IgD-negative memory B cell (primary cell): ENCODE measurements at regions not wholly inside any gene's neighbourhood (a gene's known extent, or its start where the extent isn't known, plus 50 kb on each side); places are given as distances from the start of the nearest gene placed in this dataset.

Experiments
- H3K27ac Mint-ChIP-seq, 3 donors: one replicate each; pipeline ENCODE4 v1.8.0; 2020 to 2022; ENCODE audit warnings: mild to moderate bottlenecking in 3 of 3, mixed read lengths in 3 of 3, moderate library complexity in 1 of 3
- H3K27me3 Mint-ChIP-seq: one replicate; pipeline ENCODE4 v1.8.0; 2021; ENCODE audit warnings: mixed read lengths
- H3K36me3 Mint-ChIP-seq: one replicate; pipeline ENCODE4 v1.8.0; 2020; ENCODE audit warnings: mild to moderate bottlenecking, mixed read lengths
- H3K4me1 Mint-ChIP-seq, 3 donors: one replicate each; pipeline ENCODE4 v1.8.0; 2020 to 2022; ENCODE audit warnings: mixed read lengths in 3 of 3, mild to moderate bottlenecking in 1 of 3
- H3K4me3 Mint-ChIP-seq, 4 donors: one replicate each; pipeline ENCODE4 v1.8.0; 2020 to 2022; ENCODE audit warnings: mild to moderate bottlenecking in 4 of 4, mixed read lengths in 4 of 4, moderate library complexity in 3 of 4
- H3K9me3 Mint-ChIP-seq, 3 donors: one replicate each; pipeline ENCODE4 v1.8.0; 2020 to 2021; ENCODE audit warnings: mixed read lengths in 3 of 3, mild to moderate bottlenecking in 1 of 3

DNA sequence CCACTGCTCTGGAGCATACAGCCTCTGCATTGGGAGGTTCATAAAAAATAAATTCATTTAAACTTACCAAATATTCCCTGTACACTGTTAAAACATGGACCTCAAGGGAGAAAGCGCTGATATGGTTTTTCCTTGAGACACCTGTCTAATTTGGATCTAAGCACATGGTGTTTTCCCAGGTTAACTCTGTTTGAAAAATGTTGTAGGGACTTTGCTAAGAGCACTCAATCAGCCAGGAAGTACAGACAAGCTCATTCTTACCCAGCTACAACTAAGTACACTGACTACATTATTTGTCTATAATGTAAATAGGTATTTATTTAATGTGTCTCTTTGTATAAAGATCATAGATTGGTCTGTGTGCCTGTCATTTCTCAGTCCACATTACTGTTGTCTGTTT lies 61.8 kb upstream of the BCAR3 start:
- H3K9me3 Mint-ChIP-seq, result peaks cover 0 to 9% (median 2%) of the 10 kb centered on the region in 3 donors
- peaks cover 2% of the 10 kb centered on the region for H3K36me3 Mint-ChIP-seq
- H3K4me1 Mint-ChIP-seq, result peaks cover 10 to 14% (median 14%) of the 10 kb centered on the region in 3 donors
- no peaks in the 10 kb centered on the region for H3K27me3 Mint-ChIP-seq
- H3K27ac Mint-ChIP-seq, result no peak overlapping the region
- H3K4me3 Mint-ChIP-seq, result no peak overlapping the region

- peaks cover 8 to 12% (median 9%) of the 10 kb centered on the region in 3 donors for H3K4me1 Mint-ChIP-seq
- no peaks in the 10 kb centered on the region for H3K9me3 Mint-ChIP-seq
- H3K27ac Mint-ChIP-seq, result no peak overlapping the region
- no peak overlapping the region for H3K4me3 Mint-ChIP-seq
- no peaks in the 10 kb centered on the region for H3K27me3 Mint-ChIP-seq
- no peaks in the 10 kb centered on the region for H3K36me3 Mint-ChIP-seq
These were observed 59.0 kb upstream of the BCAR3 start for GRCh38 chr1:93740601-93741031.

DNA sequence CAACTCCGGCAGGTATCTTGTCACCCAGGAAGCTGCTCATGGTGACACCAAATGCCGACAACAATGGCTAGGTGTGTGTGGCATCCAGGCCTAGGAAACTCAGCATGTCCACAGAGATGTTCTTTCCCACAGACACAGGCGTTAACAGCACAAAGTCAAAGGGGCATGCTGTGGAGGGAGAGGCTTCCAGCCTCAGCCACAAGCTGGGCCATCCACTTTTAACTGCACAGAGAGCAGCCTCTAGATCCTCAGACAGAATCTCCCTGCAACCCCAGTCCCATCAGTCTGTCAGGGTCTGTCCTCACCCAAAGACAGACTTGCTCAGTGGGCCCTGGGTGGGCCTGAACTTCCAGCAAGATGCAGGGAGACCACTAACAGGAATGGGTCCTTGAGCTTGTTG lies 58.5 kb upstream of the BCAR3 start:
- no peak overlapping the region for H3K4me3 Mint-ChIP-seq
- peaks cover 5 to 8% (median 8%) of the 10 kb centered on the region in 3 donors for H3K4me1 Mint-ChIP-seq
- no peaks in the 10 kb centered on the region for H3K9me3 Mint-ChIP-seq
- no peak overlapping the region for H3K27ac Mint-ChIP-seq
- no peaks in the 10 kb centered on the region for H3K36me3 Mint-ChIP-seq
- H3K27me3 Mint-ChIP-seq, result no peaks in the 10 kb centered on the region

- H3K4me1 Mint-ChIP-seq, result peaks cover 1 to 2% (median 1%) of the 10 kb centered on the region in 3 donors
- no peaks in the 10 kb centered on the region for H3K36me3 Mint-ChIP-seq
- no peak overlapping the region for H3K4me3 Mint-ChIP-seq
- H3K27me3 Mint-ChIP-seq, result no peaks in the 10 kb centered on the region
- H3K27ac Mint-ChIP-seq, result no peak overlapping the region
- H3K9me3 Mint-ChIP-seq, result no peaks in the 10 kb centered on the region
These were observed 57.8 kb upstream of the BCAR3 start for GRCh38 chr1:93739472-93739871.

- no peak overlapping the region for H3K4me3 Mint-ChIP-seq
- H3K27me3 Mint-ChIP-seq, result no peaks in the 10 kb centered on the region
- H3K27ac Mint-ChIP-seq, result no peak overlapping the region
- no peaks in the 10 kb centered on the region for H3K4me1 Mint-ChIP-seq
- H3K36me3 Mint-ChIP-seq, result no peaks in the 10 kb centered on the region
- H3K9me3 Mint-ChIP-seq, result no peaks in the 10 kb centered on the region
These were observed 57.3 kb upstream of the BCAR3 start for GRCh38 chr1:93738926-93739325.

DNA sequence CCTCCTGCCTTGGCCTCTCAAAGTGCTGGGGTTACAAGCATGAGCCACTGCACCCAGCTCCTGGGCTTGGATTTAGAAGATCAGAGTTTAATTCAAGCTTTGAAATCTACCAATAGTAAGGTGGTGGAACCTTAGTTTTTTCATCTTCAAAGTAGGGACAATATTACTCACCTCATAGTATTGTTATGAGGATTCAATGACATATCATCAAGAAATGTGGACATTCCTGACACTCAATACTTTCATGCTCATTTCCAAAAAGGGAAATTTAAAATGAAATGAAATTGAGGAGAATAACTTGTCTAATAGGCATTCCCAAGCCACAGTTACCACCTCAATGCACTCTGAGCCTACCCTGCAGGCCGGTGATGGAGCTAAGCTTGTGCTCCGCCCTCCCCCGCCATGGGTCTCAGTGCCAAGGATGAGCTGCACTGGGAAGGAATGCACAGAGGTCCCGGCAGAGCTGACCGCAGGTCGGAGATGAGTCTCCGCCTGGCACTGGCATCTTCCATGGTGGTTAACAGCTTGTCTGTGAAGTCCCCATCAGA lies 56.5 kb upstream of the BCAR3 start:
- Mint-ChIP-seq H3K36me3 (no peaks in the 10 kb centered on the region), H3K27ac (no peak overlapping the region), H3K9me3 (no peaks in the 10 kb centered on the region), H3K4me3 (no peak overlapping the region), H3K4me1 (no peaks in the 10 kb centered on the region), H3K27me3 (no peaks in the 10 kb centered on the region)

- H3K4me3 Mint-ChIP-seq, result no peak overlapping the region
- H3K27me3 Mint-ChIP-seq, result no peaks in the 10 kb centered on the region
- H3K36me3 Mint-ChIP-seq, result no peaks in the 10 kb centered on the region
- peaks cover 4 to 6% (median 4%) of the 10 kb centered on the region in 3 donors for H3K4me1 Mint-ChIP-seq
- H3K9me3 Mint-ChIP-seq, result no peaks in the 10 kb centered on the region
- H3K27ac Mint-ChIP-seq, result no peak overlapping the region
These were observed 54.1 kb upstream of the BCAR3 start for GRCh38 chr1:93735722-93736121.

DNA sequence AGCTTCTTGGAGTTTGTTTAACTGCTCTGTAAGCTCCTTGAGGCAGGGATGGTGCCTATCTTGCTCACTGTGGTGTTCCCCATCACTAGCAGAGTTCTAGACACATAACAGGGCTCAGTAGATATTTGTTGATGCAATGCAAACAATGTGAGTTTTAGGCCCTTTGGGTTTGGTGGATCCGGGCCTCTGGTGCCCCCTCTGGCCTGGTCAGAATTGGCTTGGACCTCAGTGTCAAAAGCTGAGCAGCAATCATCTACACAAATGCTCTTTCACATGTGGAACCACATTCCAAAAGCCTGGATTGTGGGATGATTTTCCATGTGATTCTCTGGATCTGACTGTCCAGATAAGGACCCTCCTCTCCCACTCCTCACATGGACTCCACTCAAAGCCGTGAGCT lies 53.4 kb upstream of the BCAR3 start:
- Mint-ChIP-seq H3K36me3 (no peaks in the 10 kb centered on the region), H3K9me3 (no peaks in the 10 kb centered on the region), H3K27me3 (no peaks in the 10 kb centered on the region), H3K4me1 (peaks cover 4 to 9% (median 9%) of the 10 kb centered on the region in 3 donors), H3K4me3 (no peak overlapping the region), H3K27ac (no peak overlapping the region)

GRCh38 chr1:93733340-93733739 lies 51.7 kb upstream of the BCAR3 start:
- Mint-ChIP-seq H3K9me3 (no peaks in the 10 kb centered on the region), H3K4me3 (no peak overlapping the region), H3K36me3 (no peaks in the 10 kb centered on the region), H3K4me1 (peaks cover 10 to 16% (median 14%) of the 10 kb centered on the region in 3 donors), H3K27me3 (no peaks in the 10 kb centered on the region), H3K27ac (no peak overlapping the region)

GRCh38 chr1:93732514-93732913 lies 50.9 kb upstream of the BCAR3 start:
- H3K9me3 Mint-ChIP-seq, result no peaks in the 10 kb centered on the region
- H3K27me3 Mint-ChIP-seq, result no peaks in the 10 kb centered on the region
- H3K36me3 Mint-ChIP-seq, result no peaks in the 10 kb centered on the region
- no peak overlapping the region for H3K4me3 Mint-ChIP-seq
- H3K4me1 Mint-ChIP-seq, result peaks cover 11 to 16% (median 14%) of the 10 kb centered on the region in 3 donors
- no peak overlapping the region for H3K27ac Mint-ChIP-seq
